ENCODE measurements at regions not wholly inside any gene's neighbourhood (a gene's known extent, or its start where the extent isn't known, plus 50 kb on each side); places are given as distances from the start of the nearest gene placed in this dataset.
"Not testable (repeated sequence)": the region's sequence is repeated elsewhere in the genome, so short reads cannot be mapped to it uniquely, and the experiment has no call there.

- Histone ChIP-seq H3K27ac (no peak overlapping the region), H3K9me3 (ENCODE audit: severe bottlenecking) (no peaks in the 10 kb centered on the region), H3K36me3 (no peaks in the 10 kb centered on the region), H3K27me3 (ENCODE audit: insufficient read depth, low read depth, severe bottlenecking) (no peaks in the 10 kb centered on the region), H3K4me3 (ENCODE audit: low read depth, low read length) (no peak overlapping the region)
- no peak for DNase-seq
- TF ChIP-seq CTCF (IDR thresholded peaks at IDR 0.05; ENCODE audit: low read depth, low read length), result no peak
These were observed 1380.5 kb upstream of the CDH8 start for GRCh38 chr16:63416712-63417111.

GRCh38 chr16:63415014-63415413 lies 1378.8 kb upstream of the CDH8 start:
- no peak for DNase-seq
- H3K27ac ChIP-seq, result no peak overlapping the region
- no peak for TF ChIP-seq CTCF (IDR thresholded peaks at IDR 0.05; ENCODE audit: low read depth, low read length)
- H3K4me3 ChIP-seq (ENCODE audit: low read depth, low read length), result no peak overlapping the region
- no peaks in the 10 kb centered on the region for H3K36me3 ChIP-seq
- H3K9me3 ChIP-seq (ENCODE audit: severe bottlenecking), result no peaks in the 10 kb centered on the region
- H3K27me3 ChIP-seq (ENCODE audit: insufficient read depth, low read depth, severe bottlenecking), result no peaks in the 10 kb centered on the region

GRCh38 chr16:63410594-63410993 lies 1374.4 kb upstream of the CDH8 start:
- no peaks in the 10 kb centered on the region for H3K36me3 ChIP-seq
- DNase-seq, result no peak
- H3K4me3 ChIP-seq (ENCODE audit: low read depth, low read length), result no peak overlapping the region
- TF ChIP-seq CTCF (IDR thresholded peaks at IDR 0.05; ENCODE audit: low read depth, low read length), result no peak
- no peaks in the 10 kb centered on the region for H3K9me3 ChIP-seq (ENCODE audit: severe bottlenecking)
- H3K27me3 ChIP-seq (ENCODE audit: insufficient read depth, low read depth, severe bottlenecking), result no peaks in the 10 kb centered on the region
- no peak overlapping the region for H3K27ac ChIP-seq

- Histone ChIP-seq H3K4me3 (ENCODE audit: low read depth, low read length) (no peak overlapping the region), H3K9me3 (ENCODE audit: severe bottlenecking) (no peaks in the 10 kb centered on the region), H3K36me3 (no peaks in the 10 kb centered on the region), H3K27ac (no peak overlapping the region), H3K27me3 (ENCODE audit: insufficient read depth, low read depth, severe bottlenecking) (no peaks in the 10 kb centered on the region)
- TF ChIP-seq CTCF (IDR thresholded peaks at IDR 0.05; ENCODE audit: low read depth, low read length), result no peak
- no peak for DNase-seq
These were observed 1367.6 kb upstream of the CDH8 start for GRCh38 chr16:63403792-63404191.

GRCh38 chr16:63388277-63388676 lies 1352.0 kb upstream of the CDH8 start:
- H3K4me3 ChIP-seq (ENCODE audit: low read depth, low read length); H3K9me3 ChIP-seq (ENCODE audit: severe bottlenecking); H3K36me3 ChIP-seq; DNase-seq; H3K27ac ChIP-seq; H3K27me3 ChIP-seq (ENCODE audit: insufficient read depth, low read depth, severe bottlenecking): not testable (repeated sequence)

GRCh38 chr16:63385714-63386432 lies 1349.6 kb upstream of the CDH8 start:
- Histone ChIP-seq H3K9me3 (ENCODE audit: severe bottlenecking) (no peaks in the 10 kb centered on the region), H3K36me3 (no peaks in the 10 kb centered on the region), H3K27me3 (ENCODE audit: insufficient read depth, low read depth, severe bottlenecking) (no peaks in the 10 kb centered on the region), H3K27ac (no peak overlapping the region), H3K4me3 (ENCODE audit: low read depth, low read length) (no peak overlapping the region)
- TF ChIP-seq CTCF (IDR thresholded peaks at IDR 0.05; ENCODE audit: low read depth, low read length), result no peak
- no peak for DNase-seq
